Lower leg skin (tissue), 3 donors: ENCODE measurements at regions not wholly inside any gene's neighbourhood (a gene's known extent, or its start where the extent isn't known, plus 50 kb on each side); places are given as distances from the start of the nearest gene placed in this dataset.

ENCODE experiments used
- CTCF ChIP-seq, 3 donors: fragments of 450-650 bp; IDR thresholded peaks; one replicate each; pipeline ENCODE4 v1.5.1; 2016; ENCODE audit warnings: antibody characterized with exemption in 3 of 3, mild to moderate bottlenecking in 3 of 3, moderate library complexity in 2 of 3
- POLR2A ChIP-seq, 2 donors: fragments of 450-650 bp; IDR thresholded peaks; one replicate each; pipeline ENCODE4 v1.6.1; 2016 to 2017; ENCODE audit warnings: antibody characterized with exemption in 2 of 2, mild to moderate bottlenecking in 1 of 2, moderate library complexity in 1 of 2

- TF ChIP-seq CTCF (IDR thresholded peaks at IDR 0.05) = no peak
- TF ChIP-seq POLR2A (IDR thresholded peaks at IDR 0.05) = no peak
Observed at GRCh38 chr2:185215497-185215896, 523.1 kb upstream of the FSIP2 start.
